ENCODE measurements at regions not wholly inside any gene's neighbourhood (a gene's known extent, or its start where the extent isn't known, plus 50 kb on each side); places are given as distances from the start of the nearest gene placed in this dataset.

- 92 to 95% methylated on average over 1 of the region's 1 CpG for WGBS, 2 donors
- TF ChIP-seq CTCF (IDR thresholded peaks at IDR 0.05; ENCODE audit: control extremely low read depth, extremely low read depth), result no peak
- Histone ChIP-seq H3K9ac (ENCODE audit: insufficient read depth in 1 of 2, low read length in 2 of 2) (no peak overlapping the region), H3K4me3 (no peak overlapping the region), H3K4me1 (ENCODE audit: control insufficient read depth in 5 of 5, insufficient read depth in 5 of 5, low read length in 5 of 5) (peaks cover 0 to 5% (median 0%) of the 10 kb centered on the region in 5 donors), H3K27me3 (ENCODE audit: control insufficient read depth in 3 of 3, insufficient read depth in 3 of 3, low read length in 2 of 3) (no peaks in the 10 kb centered on the region), H3K36me3 (ENCODE audit: control insufficient read depth in 4 of 4, insufficient read depth in 4 of 4, low read length in 4 of 4) (no peaks in the 10 kb centered on the region), H3K27ac (ENCODE audit: low read depth in 1 of 2, low read length in 1 of 2) (no peak overlapping the region), H3K9me3 (ENCODE audit: control insufficient read depth in 4 of 4, insufficient read depth in 3 of 4, low read length in 3 of 4) (no peaks in the 10 kb centered on the region)
- DNase-seq (no peak), ATAC-seq (ENCODE audit: insufficient read depth, low FRiP score) (no peak)
These were observed 163.8 kb downstream of the TMEM38B start for GRCh38 chr9:105858006-105858690.

GRCh38 chr9:105858877-105859276, 164.5 kb downstream of the TMEM38B start:
- Histone ChIP-seq H3K36me3 (ENCODE audit: control insufficient read depth in 4 of 4, insufficient read depth in 4 of 4, low read length in 4 of 4) (no peaks in the 10 kb centered on the region), H3K9me3 (ENCODE audit: control insufficient read depth in 4 of 4, insufficient read depth in 3 of 4, low read length in 3 of 4) (no peaks in the 10 kb centered on the region), H3K9ac (ENCODE audit: insufficient read depth in 1 of 2, low read length in 2 of 2) (no peak overlapping the region), H3K27me3 (ENCODE audit: control insufficient read depth in 3 of 3, insufficient read depth in 3 of 3, low read length in 2 of 3) (no peaks in the 10 kb centered on the region), H3K4me3 (no peak overlapping the region), H3K27ac (ENCODE audit: low read depth in 1 of 2, low read length in 1 of 2) (no peak overlapping the region), H3K4me1 (ENCODE audit: control insufficient read depth in 5 of 5, insufficient read depth in 5 of 5, low read length in 5 of 5) (peaks cover 0 to 5% (median 0%) of the 10 kb centered on the region in 5 donors)
- no peak for ATAC-seq (ENCODE audit: insufficient read depth, low FRiP score)
- no peak for DNase-seq
- TF ChIP-seq CTCF (IDR thresholded peaks at IDR 0.05; ENCODE audit: control extremely low read depth, extremely low read depth), result no peak

GRCh38 chr9:105859428-105860091, 165.2 kb downstream of the TMEM38B start:
- Histone ChIP-seq H3K4me1 (ENCODE audit: control insufficient read depth in 5 of 5, insufficient read depth in 5 of 5, low read length in 5 of 5) (peaks cover 0 to 5% (median 0%) of the 10 kb centered on the region in 5 donors), H3K27me3 (ENCODE audit: control insufficient read depth in 3 of 3, insufficient read depth in 3 of 3, low read length in 2 of 3) (no peaks in the 10 kb centered on the region), H3K4me3 (no peak overlapping the region), H3K9ac (ENCODE audit: insufficient read depth in 1 of 2, low read length in 2 of 2) (no peak overlapping the region), H3K36me3 (ENCODE audit: control insufficient read depth in 4 of 4, insufficient read depth in 4 of 4, low read length in 4 of 4) (no peaks in the 10 kb centered on the region), H3K9me3 (ENCODE audit: control insufficient read depth in 4 of 4, insufficient read depth in 3 of 4, low read length in 3 of 4) (no peaks in the 10 kb centered on the region), H3K27ac (ENCODE audit: low read depth in 1 of 2, low read length in 1 of 2) (no peak overlapping the region)
- ATAC-seq (ENCODE audit: insufficient read depth, low FRiP score) (no peak), DNase-seq (no peak)
- TF ChIP-seq CTCF (IDR thresholded peaks at IDR 0.05; ENCODE audit: control extremely low read depth, extremely low read depth), result no peak
